ENCODE measurements at regions not wholly inside any gene's neighbourhood (a gene's known extent, or its start where the extent isn't known, plus 50 kb on each side); places are given as distances from the start of the nearest gene placed in this dataset.
A peak's percentile ranks its signal among the peaks of the same experiment; 100 is the strongest.

DNA sequence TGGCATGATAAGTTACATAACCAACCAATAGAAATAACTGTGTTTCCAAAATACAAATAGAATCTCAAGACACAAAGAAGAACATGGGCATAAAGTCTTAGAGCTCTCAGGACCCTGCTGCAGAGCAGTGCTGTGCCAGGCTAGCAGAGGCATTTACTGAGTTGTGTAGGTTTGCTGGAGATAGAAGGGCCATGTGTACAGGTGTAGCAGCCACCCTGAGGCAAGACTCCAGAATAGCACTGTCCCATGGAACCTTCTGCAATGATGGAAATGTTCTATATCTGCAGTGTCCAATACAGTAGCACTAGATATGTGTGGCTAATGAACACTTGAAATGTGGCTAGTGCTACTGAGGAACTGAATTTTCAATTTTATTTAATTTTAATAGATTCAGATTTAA lies 267.0 kb upstream of the UMPS start:
- Mint-ChIP-seq H3K36me3 (no peaks in the 10 kb centered on the region), H3K9me3 (no peaks in the 10 kb centered on the region), H3K4me3 (no peak overlapping the region), H3K27me3 (peaks cover 51 to 69% of the 10 kb centered on the region in 2 donors), H3K4me1 (ENCODE audit: low read depth in 2 of 2) (no peaks in the 10 kb centered on the region), H3K27ac (no peak overlapping the region)
- DNase-seq (ENCODE audit: low spot score) (no peak), ATAC-seq (no peak)

DNA sequence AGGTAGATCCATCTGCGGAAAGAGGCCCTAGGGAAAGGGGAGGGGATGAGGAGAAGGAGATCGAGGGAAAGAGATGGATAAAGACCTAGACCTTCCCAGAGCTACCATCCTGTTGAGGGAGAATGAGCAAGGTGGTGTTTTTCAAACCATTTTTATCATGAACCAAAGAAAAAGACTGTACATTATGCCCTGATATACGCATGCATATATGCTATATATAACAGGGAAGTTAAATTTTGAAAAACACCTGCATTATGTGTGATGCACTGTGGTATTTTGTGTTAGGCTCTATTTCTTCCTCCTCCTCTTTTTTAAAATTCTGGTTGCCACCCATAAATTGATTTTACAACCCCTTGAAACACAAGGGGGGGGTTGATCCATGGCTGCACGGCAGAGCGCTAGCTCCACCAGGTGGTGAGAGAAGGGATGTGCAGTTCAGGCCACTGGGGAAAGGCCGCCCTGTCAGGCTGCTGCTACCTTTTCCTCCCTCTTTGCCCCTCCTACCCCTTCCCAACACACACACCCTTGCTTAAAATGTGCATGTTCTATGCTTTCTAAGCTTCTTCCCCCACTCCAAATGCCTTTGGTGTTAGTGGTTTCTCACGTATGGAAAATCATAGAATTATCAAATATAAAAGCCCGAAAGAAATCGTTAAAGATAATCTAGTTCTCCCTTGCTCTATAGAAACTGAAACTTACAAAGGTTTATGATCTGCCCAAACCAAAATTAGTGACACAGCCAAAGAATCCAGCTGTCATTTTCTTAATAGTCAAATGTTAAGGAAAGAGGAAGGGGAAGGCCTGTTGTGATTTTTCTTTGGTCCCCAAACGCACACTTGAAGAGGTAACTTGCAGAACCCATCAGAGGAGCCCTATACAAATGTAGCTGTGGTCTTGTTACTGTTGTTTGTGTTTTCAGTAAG lies 262.0 kb upstream of the UMPS start:
- no peak overlapping the region for H3K27ac Mint-ChIP-seq
- no peak for DNase-seq (ENCODE audit: low spot score)
- H3K4me3 Mint-ChIP-seq = no peak overlapping the region
- peak in 1 of 2 donors; percentile 62 for ATAC-seq
- peaks cover 34 to 65% of the 10 kb centered on the region in 2 donors for H3K27me3 Mint-ChIP-seq
- H3K9me3 Mint-ChIP-seq = no peaks in the 10 kb centered on the region
- H3K4me1 Mint-ChIP-seq (ENCODE audit: low read depth in 2 of 2) = no peaks in the 10 kb centered on the region
- H3K36me3 Mint-ChIP-seq = no peaks in the 10 kb centered on the region

DNA sequence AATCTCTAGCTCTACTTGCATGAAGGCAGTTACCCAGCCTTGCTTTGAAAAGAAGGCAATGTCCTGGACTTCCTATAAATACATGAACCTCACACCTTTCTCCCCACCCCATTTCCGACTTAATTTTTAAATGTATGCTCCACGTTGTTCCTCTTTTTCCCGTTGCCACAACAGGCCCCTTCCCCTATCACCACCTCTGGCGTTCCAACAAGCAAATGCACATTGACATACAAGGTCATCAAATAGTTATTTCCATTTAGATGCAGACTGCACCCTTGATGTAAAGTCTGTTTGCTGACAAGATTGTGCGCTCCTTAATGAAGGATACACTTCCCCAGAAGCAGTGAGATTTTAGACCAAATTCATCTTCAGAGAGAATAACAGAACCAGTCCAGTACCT lies 260.7 kb upstream of the UMPS start:
- H3K27ac Mint-ChIP-seq = no peak overlapping the region
- peaks cover 29 to 53% of the 10 kb centered on the region in 2 donors for H3K27me3 Mint-ChIP-seq
- H3K4me1 Mint-ChIP-seq (ENCODE audit: low read depth in 2 of 2) = no peaks in the 10 kb centered on the region
- no peak overlapping the region for H3K4me3 Mint-ChIP-seq
- no peaks in the 10 kb centered on the region for H3K9me3 Mint-ChIP-seq
- DNase-seq (ENCODE audit: low spot score) = no peak
- ATAC-seq = no peak
- H3K36me3 Mint-ChIP-seq = no peaks in the 10 kb centered on the region

DNA sequence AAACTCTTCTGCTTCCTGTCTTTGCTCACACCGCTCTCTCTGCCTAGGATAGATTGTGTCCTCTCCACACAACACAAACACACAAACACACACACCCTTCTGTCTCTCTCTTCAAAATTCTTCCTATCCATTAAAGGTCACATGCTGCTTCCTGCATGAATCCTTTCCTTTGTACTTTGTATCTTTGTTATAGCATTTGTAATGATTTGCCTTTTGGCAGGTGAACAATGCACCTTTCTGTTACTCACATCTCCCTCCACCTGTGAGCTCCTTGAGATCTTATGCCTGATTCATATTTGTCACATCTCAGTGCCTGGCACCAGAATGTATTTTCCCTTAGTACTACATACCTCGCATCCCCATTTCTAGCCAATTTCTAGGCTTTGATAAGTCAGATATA lies 251.4 kb upstream of the UMPS start:
- ATAC-seq = no peak
- Mint-ChIP-seq H3K27ac (no peak overlapping the region), H3K36me3 (no peaks in the 10 kb centered on the region)

DNA sequence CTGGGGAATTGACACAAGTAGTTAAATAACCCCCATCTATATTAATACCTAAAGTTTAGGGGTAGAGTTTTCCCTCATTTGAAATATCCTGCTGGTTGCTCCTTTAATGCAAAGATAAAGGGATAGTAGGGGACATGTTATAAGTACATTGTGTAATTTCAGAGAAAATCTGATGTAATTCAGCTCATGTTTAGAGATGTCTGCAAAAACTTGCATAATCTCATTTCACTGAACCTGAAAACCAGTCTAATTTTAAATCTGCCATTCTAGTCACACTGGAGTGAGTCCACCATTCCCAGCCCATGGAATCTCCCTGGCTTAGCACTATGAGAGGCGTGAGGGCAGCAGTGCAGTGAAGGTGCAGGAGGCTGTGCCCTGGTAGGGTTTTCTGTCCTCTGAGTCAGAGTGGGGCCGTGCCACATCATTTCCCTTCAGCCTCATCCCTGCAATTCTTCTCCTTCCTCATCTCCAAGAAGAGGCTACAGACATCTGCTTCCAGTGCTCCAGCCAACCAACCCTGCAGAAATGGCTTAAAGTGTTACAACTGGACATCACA lies 246.3 kb upstream of the UMPS start:
- ATAC-seq (no peak), DNase-seq (ENCODE audit: low spot score) (no peak)
- H3K4me3 Mint-ChIP-seq = no peak overlapping the region
- peaks cover 31 to 40% of the 10 kb centered on the region in 2 donors for H3K27me3 Mint-ChIP-seq
- no peaks in the 10 kb centered on the region for H3K4me1 Mint-ChIP-seq (ENCODE audit: low read depth in 2 of 2)
- no peaks in the 10 kb centered on the region for H3K36me3 Mint-ChIP-seq
- no peaks in the 10 kb centered on the region for H3K9me3 Mint-ChIP-seq
- H3K27ac Mint-ChIP-seq = no peak overlapping the region

More for the DNA sequence above, 251.4 kb upstream of the UMPS start:
- no peak for DNase-seq (ENCODE audit: low spot score)
- Mint-ChIP-seq H3K27me3 (peaks cover 29 to 53% of the 10 kb centered on the region in 2 donors), H3K9me3 (no peaks in the 10 kb centered on the region), H3K4me3 (no peak overlapping the region), H3K4me1 (ENCODE audit: low read depth in 2 of 2) (no peaks in the 10 kb centered on the region)

DNA sequence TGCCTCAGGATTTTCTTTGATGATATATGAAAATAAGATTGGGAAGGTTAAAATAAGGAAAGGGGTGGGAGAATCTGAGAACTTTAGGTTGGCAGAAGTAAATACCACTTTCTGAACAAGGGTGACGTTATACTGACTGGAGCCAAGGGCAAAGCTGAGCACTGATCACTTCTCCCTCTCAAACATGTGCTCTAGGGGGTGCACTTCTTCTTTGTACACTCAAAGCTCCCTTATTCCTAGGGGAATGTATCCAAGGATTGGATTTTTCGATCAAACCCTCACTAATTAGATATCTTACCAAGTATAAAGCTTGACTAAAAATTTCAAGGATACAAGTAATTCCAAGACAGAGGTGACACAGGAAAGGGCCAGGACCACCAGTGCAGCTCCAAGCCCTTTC lies 243.9 kb upstream of the UMPS start:
- Mint-ChIP-seq H3K27ac (no peak overlapping the region), H3K27me3 (peaks cover 27 to 28% of the 10 kb centered on the region in 2 donors), H3K4me1 (ENCODE audit: low read depth in 2 of 2) (peaks cover 4 to 5% of the 10 kb centered on the region in 2 donors), H3K9me3 (no peaks in the 10 kb centered on the region), H3K36me3 (no peaks in the 10 kb centered on the region), H3K4me3 (no peak overlapping the region)
- DNase-seq (ENCODE audit: low spot score) = no peak
- no peak for ATAC-seq

DNA sequence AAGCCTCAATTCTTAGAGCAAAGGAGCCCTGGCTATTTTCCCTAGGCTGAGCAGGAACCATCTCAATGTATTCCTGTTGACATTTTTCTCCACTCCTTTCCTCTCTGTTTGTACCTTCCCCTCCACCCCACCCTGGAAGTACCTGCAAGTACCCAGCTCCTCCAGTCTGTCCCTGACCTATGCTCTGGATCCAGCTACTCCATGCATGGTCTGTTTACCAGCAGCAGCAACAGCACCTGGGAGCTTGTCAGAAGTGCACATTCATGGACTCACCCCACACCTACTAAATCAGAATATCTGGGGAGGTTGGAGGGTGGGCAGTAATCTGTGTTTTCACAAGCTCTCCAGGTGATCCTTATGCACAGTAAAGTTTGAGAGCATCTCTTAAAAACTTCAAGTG lies 240.7 kb upstream of the UMPS start:
- Mint-ChIP-seq H3K4me1 (ENCODE audit: low read depth in 2 of 2) (peaks cover 4 to 5% of the 10 kb centered on the region in 2 donors), H3K36me3 (no peaks in the 10 kb centered on the region), H3K27me3 (peaks cover 5 to 14% of the 10 kb centered on the region in 2 donors), H3K9me3 (no peaks in the 10 kb centered on the region), H3K27ac (no peak overlapping the region), H3K4me3 (no peak overlapping the region)
- ATAC-seq (no peak), DNase-seq (ENCODE audit: low spot score) (no peak)

DNA sequence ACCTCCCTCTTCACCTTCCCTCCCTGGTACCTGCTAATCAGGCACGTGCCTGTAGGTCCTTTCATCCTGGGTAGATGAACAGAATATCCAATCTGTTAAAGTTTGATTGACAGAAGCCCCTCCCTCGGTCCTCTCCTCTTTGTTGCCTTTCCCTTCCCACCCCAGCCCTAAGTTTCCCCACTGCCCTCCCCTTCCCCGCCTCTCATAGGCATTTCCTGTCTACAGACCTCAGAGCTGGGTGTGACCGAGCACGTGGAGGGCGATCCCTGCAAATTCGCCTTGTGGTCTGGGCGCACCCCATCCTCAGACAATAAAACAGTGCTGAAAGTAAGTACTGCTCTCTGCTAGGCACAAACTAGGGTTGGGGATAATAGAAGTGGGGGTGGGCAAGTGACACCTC lies 239.2 kb upstream of the UMPS start:
- Mint-ChIP-seq H3K36me3 (no peaks in the 10 kb centered on the region), H3K9me3 (no peaks in the 10 kb centered on the region), H3K27ac (no peak overlapping the region), H3K4me3 (no peak overlapping the region), H3K4me1 (ENCODE audit: low read depth in 2 of 2) (peaks cover 4 to 5% of the 10 kb centered on the region in 2 donors), H3K27me3 (peaks cover 2 to 10% of the 10 kb centered on the region in 2 donors)
- no peak for ATAC-seq
- no peak for DNase-seq (ENCODE audit: low spot score)

DNA sequence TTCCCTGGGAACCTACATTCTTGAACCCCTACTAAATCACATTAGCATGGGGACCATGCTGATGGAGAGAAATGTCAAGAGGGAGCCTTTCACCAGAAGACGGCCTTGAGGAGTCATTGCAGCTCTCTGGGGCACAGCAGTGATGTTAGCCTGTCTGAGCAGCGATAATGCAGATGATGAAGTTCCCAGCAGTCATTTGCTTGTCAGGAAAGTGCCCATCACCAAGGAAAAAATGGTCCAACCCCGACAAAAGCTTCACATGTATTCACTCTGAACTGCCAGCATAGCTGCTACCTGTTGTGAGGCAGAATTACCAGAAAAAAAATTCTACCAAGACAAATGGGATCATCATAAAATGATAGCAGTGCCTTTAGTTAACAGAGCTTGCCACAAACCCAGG lies 238.4 kb upstream of the UMPS start:
- Mint-ChIP-seq H3K4me1 (ENCODE audit: low read depth in 2 of 2) (peaks cover 4 to 5% of the 10 kb centered on the region in 2 donors), H3K36me3 (no peaks in the 10 kb centered on the region)

DNA sequence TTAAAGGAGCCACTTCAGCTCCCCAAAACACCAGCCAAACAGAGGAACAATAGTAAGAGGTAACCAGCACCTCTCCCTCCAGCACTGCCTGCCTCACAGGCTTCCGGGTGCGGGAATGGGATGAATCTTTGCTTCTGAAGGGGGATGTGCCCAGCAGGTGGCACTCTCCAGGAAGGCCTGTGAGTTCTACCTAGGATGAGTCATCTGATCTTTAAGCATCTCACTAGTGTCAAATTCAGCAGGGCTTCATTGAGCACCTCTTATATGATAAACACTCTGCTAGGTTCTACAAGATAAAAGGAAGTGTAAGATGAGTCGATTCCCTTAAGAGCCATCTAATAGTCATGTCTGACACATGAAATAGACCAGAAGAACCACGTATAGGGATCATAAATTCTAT lies 237.4 kb upstream of the UMPS start:
- peaks cover 4 to 5% of the 10 kb centered on the region in 2 donors for H3K4me1 Mint-ChIP-seq (ENCODE audit: low read depth in 2 of 2)
- peaks cover 0 to 14% of the 10 kb centered on the region in 2 donors for H3K27me3 Mint-ChIP-seq
- DNase-seq (ENCODE audit: low spot score) (no peak), ATAC-seq (no peak)
- H3K4me3 Mint-ChIP-seq = no peak overlapping the region
- no peak overlapping the region for H3K27ac Mint-ChIP-seq
- H3K36me3 Mint-ChIP-seq = no peaks in the 10 kb centered on the region
- no peaks in the 10 kb centered on the region for H3K9me3 Mint-ChIP-seq

More for the DNA sequence above, 238.4 kb upstream of the UMPS start:
- Mint-ChIP-seq H3K9me3 (no peaks in the 10 kb centered on the region), H3K27me3 (peaks cover 0 to 17% of the 10 kb centered on the region in 2 donors), H3K4me3 (no peak overlapping the region), H3K27ac (no peak overlapping the region)
- DNase-seq (ENCODE audit: low spot score) (no peak), ATAC-seq (no peak)

DNA sequence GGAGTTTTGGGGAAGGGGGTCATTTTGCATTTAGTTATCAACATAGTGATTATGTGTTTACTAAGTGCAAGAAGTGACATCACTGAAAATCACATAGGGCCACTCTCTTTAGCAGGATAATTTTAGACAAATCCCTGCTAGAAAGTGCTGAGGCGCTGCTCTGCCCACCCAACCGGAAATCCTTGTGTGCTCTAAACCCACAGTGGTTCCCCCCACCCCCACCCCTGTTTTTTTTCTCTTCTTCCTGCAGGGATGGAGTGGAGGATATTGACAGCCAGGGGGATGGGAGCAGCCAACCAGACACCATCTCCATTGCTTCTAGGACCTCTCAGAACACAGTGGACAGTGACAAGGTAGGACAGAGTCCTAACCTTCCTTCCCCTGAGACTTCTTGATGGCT lies 234.2 kb upstream of the UMPS start:
- Mint-ChIP-seq H3K36me3 (no peaks in the 10 kb centered on the region), H3K9me3 (no peaks in the 10 kb centered on the region), H3K4me3 (no peak overlapping the region), H3K27me3 (peaks cover 16 to 19% of the 10 kb centered on the region in 2 donors), H3K4me1 (ENCODE audit: low read depth in 2 of 2) (peaks cover under 1 to 3% of the 10 kb centered on the region in 2 donors), H3K27ac (no peak overlapping the region)
- ATAC-seq (no peak), DNase-seq (ENCODE audit: low spot score) (no peak)

DNA sequence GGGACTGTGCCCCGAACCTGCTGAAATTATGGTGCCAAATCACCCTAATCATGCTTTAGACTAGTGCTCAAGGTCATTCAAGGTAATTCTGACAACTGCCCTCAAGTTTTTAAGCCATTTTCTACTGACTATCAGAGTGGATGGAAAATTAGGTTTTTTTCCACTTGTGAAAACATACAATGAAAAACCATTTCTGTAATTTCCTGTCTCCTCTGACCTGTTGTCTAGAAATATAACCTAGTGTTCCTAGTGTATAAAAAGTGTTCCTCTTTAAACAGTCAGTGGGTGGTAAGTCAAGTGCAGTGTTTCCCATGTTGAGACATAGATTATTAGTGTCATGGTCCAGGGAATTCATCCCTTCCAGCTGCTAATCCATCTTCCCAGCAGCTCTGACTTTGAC lies 232.8 kb upstream of the UMPS start:
- Mint-ChIP-seq H3K4me3 (no peak overlapping the region), H3K27me3 (peaks cover 23 to 34% of the 10 kb centered on the region in 2 donors), H3K36me3 (no peaks in the 10 kb centered on the region), H3K9me3 (no peaks in the 10 kb centered on the region), H3K27ac (no peak overlapping the region), H3K4me1 (ENCODE audit: low read depth in 2 of 2) (no peaks in the 10 kb centered on the region)
- ATAC-seq (no peak), DNase-seq (ENCODE audit: low spot score) (no peak)

DNA sequence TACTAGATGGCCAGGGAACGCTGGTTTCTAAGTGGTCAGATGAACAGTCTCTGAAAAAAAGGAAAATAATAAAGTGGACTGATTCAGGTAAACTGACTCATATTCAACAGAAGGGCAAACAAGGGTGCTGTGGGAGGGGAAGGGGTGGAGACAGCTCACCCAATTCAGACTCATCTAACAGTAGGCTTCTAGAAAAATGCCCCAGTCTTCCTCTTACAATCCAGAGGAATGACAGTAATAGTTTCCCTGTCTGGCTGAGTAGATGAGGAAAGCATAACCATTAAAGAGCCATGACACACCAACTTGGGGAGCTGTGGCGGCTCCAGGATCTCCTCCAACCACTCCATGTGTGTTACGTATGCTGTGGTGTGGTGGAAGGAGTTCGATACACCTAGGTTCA lies 231.4 kb upstream of the UMPS start:
- no peaks in the 10 kb centered on the region for H3K36me3 Mint-ChIP-seq
- H3K27ac Mint-ChIP-seq = no peak overlapping the region
- H3K4me3 Mint-ChIP-seq = no peak overlapping the region
- ATAC-seq (no peak), DNase-seq (ENCODE audit: low spot score) (no peak)
- no peaks in the 10 kb centered on the region for H3K4me1 Mint-ChIP-seq (ENCODE audit: low read depth in 2 of 2)
- H3K27me3 Mint-ChIP-seq = peaks cover 26 to 44% of the 10 kb centered on the region in 2 donors
- H3K9me3 Mint-ChIP-seq = no peaks in the 10 kb centered on the region

DNA sequence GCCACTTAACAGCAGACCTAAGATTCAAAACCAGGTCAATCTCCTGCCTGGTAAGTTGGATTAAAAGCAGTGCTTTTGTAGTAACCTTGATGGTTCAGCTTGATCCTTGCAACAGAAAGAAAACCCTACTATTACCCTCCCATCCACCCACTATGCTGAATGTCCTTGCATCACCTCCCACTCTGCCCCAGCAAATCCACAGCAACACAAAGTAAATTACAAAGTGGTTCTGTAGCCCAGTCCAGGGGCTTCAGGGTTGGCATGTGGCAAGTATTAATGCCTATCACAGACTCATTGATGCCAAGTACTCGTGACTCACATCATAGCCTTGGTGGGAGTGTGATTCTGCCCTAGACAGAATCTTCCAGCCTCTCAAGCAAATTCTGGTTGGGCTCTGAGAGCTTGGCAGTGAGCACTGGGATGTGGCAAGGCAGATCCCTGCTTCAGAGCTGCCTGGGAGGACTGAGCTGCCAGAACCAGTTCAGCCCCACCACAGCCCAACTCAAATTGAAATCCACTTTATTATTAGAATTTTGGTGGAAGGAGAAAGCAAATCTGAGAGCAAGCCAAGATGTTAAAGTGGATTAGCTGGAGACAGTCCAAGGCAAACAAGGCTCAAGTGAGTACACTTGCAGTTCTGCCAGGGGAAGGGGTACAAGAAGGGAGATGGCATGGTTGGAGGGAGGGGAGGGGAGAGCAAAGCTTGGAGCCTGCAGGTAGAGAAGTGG lies 225.8 kb upstream of the UMPS start:
- no peak overlapping the region for H3K4me3 Mint-ChIP-seq
- peaks cover 29 to 52% of the 10 kb centered on the region in 2 donors for H3K27me3 Mint-ChIP-seq
- H3K27ac Mint-ChIP-seq = no peak overlapping the region
- H3K36me3 Mint-ChIP-seq = no peaks in the 10 kb centered on the region
- H3K4me1 Mint-ChIP-seq (ENCODE audit: low read depth in 2 of 2) = no peaks in the 10 kb centered on the region
- ATAC-seq = no peak
- no peaks in the 10 kb centered on the region for H3K9me3 Mint-ChIP-seq
- no peak for DNase-seq (ENCODE audit: low spot score)
